Epithelial cell of proximal tubule (primary cell): ENCODE measurements at regions not wholly inside any gene's neighbourhood (a gene's known extent, or its start where the extent isn't known, plus 50 kb on each side); places are given as distances from the start of the nearest gene placed in this dataset.

Source experiments
- DNase-seq: peaks from one replicate; pipeline ENCODE4 v3.0.0-alpha.2; 2011; ENCODE audit warnings: low read depth
- H3K4me3 ChIP-seq: 2 replicates; pipeline ENCODE4 v1.5.1; 2011; ENCODE audit warnings: low read depth, mild to moderate bottlenecking, low read length
- TF ChIP-seq, protein P1 (sequence below): conservative IDR thresholded peaks from 2 replicates; pipeline ENCODE4 v1.5.1; 2012; ENCODE audit warnings: low read depth, mild to moderate bottlenecking, low read length

DNA sequence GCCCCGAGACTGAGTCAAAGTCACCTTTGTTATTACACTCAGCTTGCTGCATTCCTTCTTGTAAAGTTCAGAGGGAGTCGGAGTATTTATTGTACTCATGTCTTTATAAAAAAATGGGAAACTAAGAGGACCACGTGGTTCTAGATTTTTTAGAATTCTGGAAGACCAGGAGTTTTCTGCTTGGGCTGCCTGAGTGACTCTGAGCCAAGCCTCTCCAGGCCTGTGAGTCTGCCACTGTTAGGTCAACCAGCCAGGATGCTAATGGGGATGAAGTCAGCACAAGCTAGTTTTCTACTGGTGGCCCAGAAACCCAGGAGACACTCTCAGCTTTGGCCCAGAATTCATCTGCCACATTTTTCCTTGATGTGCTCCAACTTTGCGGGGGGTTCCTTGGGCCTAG lies 453.5 kb upstream of the SULF2 start:
- H3K4me3 ChIP-seq = no peak overlapping the region
- DNase-seq = no peak
- TF ChIP-seq, protein P1, sequence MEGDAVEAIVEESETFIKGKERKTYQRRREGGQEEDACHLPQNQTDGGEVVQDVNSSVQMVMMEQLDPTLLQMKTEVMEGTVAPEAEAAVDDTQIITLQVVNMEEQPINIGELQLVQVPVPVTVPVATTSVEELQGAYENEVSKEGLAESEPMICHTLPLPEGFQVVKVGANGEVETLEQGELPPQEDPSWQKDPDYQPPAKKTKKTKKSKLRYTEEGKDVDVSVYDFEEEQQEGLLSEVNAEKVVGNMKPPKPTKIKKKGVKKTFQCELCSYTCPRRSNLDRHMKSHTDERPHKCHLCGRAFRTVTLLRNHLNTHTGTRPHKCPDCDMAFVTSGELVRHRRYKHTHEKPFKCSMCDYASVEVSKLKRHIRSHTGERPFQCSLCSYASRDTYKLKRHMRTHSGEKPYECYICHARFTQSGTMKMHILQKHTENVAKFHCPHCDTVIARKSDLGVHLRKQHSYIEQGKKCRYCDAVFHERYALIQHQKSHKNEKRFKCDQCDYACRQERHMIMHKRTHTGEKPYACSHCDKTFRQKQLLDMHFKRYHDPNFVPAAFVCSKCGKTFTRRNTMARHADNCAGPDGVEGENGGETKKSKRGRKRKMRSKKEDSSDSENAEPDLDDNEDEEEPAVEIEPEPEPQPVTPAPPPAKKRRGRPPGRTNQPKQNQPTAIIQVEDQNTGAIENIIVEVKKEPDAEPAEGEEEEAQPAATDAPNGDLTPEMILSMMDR = no peak

DNA sequence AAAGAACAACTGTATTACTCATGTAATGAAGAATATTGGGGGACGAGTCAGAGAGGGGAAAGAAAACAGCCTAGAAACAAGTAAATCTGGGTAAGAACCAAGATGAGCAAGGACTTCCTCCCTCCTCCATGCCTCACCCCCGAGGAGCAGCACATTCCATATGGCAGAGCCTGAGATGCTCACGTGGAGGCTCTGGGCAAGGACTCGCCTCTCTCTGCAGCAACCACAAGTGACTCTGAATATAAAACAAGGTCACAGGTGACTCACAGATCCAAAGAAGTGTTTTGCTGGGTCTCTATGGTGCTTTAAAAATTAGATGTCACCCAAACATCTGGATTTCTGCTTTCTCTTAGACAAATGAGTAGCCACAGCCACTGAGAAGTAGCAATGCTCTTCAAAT lies 453.0 kb upstream of the SULF2 start:
- DNase-seq = peak; percentile 13
- H3K4me3 ChIP-seq = no peak overlapping the region
- TF ChIP-seq, protein P1 = no peak

DNA sequence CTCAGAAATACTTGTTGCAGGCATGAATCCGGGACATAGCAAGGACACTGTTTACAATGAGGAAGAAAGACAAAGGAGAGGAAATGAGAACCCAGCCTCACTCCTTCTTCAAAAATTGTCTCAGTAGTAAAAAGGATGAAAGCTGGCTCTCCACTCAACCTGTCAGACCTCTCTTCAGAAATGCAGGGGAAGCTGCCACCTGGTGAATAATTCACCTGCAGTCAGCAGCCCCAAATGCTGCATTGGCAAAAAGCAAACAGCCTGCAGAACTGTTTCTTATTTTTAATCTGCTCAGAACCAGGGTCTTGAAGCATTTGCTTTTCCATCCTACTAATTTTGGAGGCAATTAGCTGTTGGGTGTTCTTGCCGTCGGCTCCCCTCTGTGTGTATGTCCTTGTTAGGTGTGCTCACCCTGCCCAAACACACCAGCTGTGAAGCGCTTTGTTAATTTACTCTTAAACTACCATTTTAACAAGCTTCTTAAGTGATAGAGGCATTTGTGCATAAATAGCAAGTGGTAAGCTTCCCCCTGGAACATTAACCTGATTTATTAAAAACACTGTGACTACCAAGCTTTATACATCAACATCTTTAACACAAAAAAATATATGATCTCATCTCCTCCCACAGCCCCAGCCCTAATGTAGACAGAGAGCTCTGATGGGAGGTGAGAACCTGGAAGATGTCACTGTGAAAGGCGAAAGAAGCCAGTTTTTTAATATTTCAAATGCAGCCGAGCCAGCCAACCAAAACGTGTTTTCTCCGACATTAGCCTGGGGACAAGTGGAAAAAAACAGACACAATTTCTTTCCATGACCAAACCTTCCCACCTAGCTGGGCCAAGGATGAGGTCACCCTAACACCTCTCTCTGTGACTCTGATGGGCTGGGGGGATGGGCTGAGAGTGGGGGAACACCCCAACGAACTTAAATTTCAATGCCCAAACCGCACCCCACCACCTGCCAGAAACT lies 451.0 kb upstream of the SULF2 start:
- DNase-seq = no peak
- H3K4me3 ChIP-seq = no peak overlapping the region
- TF ChIP-seq, protein P1 = no peak

DNA sequence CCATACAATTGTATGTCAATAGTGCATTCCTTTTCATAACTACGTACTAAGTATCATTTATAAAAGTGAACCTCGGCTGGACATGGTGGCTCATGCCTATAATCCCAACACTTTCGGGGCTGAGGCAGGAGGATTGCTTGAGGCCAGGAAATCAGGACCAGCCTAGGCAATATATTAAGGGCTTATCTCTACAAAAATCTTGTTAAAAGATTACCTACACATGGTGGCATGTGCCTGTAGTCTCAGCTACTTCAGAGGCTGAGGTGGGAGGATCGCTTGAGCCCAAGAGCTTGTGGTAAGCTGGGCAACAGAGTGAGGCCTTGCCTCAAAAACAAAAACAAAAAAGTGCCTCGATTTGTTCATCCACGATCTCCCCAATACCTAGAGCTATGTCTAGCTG lies 449.7 kb upstream of the SULF2 start:
- TF ChIP-seq, protein P1 = no peak
- DNase-seq = no peak
- H3K4me3 ChIP-seq = no peak overlapping the region

DNA sequence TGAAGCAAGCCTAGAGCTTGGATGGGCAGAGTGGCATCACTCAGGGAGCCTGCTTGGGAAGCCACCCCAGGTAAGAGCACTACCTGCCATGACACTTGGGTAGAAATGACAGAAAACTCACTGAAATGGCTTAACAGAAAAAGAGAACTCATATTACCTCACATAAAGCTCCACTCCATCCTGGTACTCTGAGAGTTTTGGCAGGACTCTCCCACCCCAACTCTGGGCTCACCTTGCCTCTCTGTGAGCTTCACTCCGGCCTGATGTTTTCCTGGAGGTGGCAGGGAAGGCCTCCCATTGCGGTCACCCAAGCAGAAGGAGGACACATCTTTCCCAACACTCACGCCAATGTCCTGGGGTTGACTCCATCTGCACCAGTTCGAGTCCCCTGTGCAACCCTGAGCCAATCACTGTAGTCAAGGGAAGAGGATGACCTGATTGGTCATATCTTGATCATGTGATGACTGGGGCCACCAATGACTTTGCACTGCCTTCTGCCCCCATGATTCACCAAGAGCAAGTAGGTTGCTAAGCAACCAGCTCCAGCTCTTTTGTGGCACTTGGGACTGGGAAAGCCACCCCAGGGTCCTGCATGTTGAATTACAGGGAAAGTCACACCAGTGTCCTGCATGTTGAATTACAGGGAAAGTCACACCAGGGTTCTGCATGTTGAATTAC lies 446.1 kb upstream of the SULF2 start:
- no peak overlapping the region for H3K4me3 ChIP-seq
- no peak for DNase-seq
- TF ChIP-seq, protein P1 = no peak

DNA sequence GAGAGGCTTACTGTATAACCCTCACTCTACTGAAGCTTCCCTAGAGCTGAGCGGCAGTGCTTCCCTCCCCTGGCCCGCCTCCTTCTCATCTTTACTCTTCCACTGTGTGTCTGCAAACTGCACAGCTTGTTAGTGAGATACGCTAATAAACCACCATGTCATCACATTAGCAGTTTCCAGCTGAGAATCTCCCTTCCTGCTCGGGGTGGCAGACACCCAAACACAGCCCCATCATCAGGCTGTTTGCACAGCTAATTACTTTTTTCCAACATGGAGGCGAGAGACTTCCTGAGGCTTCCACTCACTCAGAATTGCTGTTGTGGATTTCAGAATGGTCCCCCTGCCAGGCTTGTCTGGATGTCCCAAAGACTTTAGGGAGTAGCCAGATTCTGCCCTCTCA lies 444.9 kb upstream of the SULF2 start:
- no peak overlapping the region for H3K4me3 ChIP-seq
- DNase-seq = no peak
- TF ChIP-seq, protein P1 = no peak
